Activated CD8-positive, alpha-beta memory T cell treated with anti-CD3 and anti-CD28 coated beads for 4 hours (primary cell): ENCODE measurements at regions not wholly inside any gene's neighbourhood (a gene's known extent, or its start where the extent isn't known, plus 50 kb on each side); places are given as distances from the start of the nearest gene placed in this dataset.

Experiments used
- DNase-seq, 2 donors: peaks; one replicate each; pipeline ENCODE4 v3.0.0-alpha.2; 2020; ENCODE audit warnings: low read depth in 2 of 2

- DNase-seq = no peak
Observed at GRCh38 chr20:48463916-48464315, 363.9 kb downstream of the PREX1 start.

DNA sequence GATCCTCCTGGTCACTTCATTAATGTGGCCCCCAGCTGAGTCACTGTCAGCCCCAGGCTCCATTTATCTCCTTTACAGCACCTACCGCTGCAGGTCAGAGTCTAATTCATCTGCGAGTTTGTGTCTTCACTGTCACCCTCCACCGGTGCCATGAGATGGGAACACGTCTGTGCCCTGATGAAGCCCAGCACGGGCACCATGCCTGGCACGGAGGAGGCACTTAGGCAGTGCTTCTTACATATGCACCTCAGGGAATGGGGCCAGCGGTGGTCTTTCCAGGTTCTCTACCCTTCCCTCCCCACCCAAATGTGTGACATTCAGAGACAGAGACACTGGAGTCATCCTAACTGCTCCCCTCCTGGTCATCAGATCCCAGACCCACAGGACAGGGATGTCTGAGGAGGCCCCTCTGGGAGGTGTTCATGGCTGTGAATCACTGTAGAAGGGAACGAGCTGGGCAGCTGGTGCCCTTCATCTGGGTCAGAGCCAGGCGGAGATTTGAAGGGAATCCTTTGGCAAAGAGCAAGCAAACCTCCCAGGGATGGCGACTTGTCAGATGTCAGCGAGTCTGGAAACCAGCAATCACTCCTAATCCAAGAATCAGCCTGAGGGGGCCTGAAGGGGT lies 364.6 kb downstream of the PREX1 start:
- DNase-seq = no peak

- no peak for DNase-seq
Observed at GRCh38 chr20:48461735-48462119, 366.1 kb downstream of the PREX1 start.

DNA sequence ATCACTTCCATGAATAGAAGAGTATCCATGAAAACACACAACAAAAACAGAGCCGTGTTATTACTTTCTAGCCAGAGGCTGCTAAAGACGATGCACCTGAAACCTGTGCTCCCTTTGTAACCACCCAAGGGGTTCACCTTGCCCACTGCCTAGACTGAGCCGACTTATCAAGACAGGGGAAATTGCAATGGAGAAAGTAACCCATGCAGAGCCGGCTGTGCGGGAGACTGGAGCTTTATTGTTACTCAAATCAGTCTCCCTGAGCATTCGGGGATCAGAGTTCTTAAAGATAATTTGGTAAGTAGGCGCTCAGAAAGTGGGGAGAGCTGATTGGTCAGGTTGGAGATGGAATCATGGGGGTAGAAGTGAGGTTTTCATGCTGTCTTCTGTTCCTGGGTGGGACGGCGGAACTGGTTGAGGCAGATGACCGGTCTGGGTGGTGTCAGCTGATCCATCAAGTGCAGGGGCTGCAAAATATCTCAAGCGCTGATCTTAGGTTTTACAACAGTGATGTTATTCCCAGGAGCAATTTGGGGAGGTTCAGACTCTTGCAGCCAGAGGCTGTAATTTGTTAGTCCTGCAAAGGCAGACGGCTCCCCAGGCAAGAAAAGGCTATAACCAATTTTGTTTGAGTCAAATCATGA lies 366.6 kb downstream of the PREX1 start:
- no peak for DNase-seq

GRCh38 chr20:48460681-48461080 lies 367.1 kb downstream of the PREX1 start:
- no peak for DNase-seq

DNA sequence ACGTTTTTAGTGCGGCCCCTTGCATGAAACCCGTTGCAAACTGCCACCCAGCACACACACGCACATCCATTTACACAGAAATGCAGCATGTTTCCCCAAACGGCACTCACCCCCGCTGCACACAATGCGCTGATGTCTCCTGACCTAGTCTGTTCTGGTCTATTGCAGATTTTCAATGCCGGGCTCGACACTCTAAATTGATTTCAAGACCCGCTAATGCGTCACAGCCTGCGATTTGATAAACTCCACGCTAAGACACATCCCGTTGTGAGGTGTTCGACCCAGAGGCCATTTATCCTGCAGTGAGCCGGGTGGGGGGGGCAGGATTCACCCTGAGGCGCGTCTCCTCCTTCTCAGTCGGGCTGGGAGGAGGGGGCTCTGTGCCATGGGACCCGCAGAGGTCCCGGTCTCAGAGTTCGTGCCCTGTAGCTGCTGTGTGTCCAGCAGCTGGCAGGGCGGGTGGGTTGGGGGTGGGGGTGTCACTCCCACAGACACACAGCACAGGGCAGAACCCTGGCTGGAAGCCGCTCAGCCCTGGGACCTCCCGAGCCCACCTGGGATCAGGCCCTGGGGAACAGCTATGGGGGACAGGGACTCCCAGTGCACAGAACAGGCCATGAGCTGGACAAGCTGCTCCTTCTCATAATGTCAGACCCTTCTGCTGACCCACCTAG lies 367.9 kb downstream of the PREX1 start:
- DNase-seq = no peak

GRCh38 chr20:48458601-48459385 lies 369.0 kb downstream of the PREX1 start:
- no peak for DNase-seq

DNA sequence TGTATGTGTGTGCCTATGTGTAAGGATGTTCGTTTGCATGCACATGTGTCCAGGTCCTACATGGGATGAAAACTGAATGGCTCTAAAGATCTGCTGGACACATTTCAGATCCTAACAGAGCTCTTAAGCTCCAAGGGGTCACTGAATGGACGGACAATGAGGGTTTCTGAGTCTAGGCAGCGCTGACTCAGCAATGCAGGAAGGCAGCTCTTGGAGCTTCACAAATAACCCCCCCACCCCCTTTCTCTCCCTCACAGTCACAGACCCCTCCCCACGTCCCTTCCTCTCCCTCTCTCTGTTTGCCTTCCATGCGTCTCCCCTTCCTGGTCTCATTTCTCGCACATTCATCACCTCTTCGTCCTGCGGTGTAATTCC lies 369.8 kb downstream of the PREX1 start:
- DNase-seq = no peak

- DNase-seq = peak; percentile 4
Observed at GRCh38 chr20:48457193-48458002, 370.4 kb downstream of the PREX1 start.

DNA sequence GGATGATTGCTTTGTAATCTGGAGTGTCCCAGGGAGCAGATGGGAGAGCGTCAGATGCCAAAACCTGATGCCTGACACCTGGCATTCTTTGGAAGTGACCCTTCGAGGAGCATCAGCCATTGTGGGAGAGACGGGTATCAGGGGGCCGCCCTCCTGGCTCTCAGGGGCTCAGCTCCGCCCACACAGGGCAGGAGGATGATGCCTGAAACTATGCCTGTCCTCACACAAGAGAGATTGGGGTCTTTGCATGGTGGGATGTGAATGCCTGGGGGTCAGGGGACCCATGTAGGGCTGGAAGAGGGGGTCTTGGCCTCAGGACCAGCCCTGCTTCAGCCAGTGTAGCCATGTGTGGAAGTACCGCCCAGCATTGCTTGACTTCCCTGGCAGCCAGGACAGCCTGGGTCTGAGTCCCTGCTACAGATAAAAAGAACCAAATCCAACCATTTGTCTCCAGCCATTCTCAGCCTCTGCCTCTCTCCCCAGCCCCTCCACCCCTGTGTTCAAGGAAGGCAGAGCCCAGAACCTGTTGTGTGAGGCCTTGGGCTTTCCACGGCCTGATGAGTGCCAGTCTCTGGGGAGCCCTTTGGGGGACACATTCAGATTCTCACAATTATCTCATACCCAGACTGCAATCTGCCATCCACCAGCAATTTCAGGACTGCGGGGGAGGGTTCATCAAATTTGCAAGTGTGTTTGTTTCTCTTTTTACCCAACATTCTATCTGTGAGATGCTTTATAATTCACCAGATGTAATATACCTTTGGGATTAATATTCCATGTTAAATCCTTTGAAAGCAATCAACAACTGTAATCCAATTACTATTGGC lies 371.2 kb downstream of the PREX1 start:
- no peak for DNase-seq

GRCh38 chr20:48455651-48456365 lies 372.0 kb downstream of the PREX1 start:
- DNase-seq = no peak

- no peak for DNase-seq
Observed at GRCh38 chr20:48454671-48455490, 372.9 kb downstream of the PREX1 start.

DNA sequence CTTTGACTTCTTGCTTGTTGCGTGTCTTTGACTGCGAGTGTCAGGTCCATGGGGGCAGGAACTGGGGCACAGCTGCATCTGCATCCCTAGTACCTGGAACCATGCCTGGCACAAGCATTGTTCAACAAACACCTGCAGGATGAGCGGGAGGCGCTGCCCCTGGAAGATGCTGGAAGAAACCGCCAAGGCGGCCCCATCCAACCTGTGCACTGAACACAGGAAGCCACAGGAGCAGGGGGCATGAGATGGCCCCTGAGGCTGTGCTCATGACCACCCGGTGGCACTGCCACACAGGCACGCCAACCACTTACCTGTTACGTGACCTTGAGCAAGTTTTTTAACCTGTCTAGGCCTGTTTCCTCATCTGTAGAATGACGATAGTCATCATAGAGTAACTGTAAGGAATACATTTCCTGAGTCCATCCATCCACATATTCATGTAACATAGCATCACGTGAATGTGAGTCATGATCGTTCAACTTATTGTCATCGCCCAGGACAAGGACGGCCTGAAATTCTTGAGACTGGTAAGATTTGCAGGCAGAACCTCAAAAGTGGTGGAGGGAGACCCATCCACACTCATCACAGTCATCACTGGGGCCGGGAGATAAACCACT lies 374.2 kb downstream of the PREX1 start:
- DNase-seq = no peak

- DNase-seq = no peak
Observed at GRCh38 chr20:48451401-48451800, 376.4 kb downstream of the PREX1 start.

DNA sequence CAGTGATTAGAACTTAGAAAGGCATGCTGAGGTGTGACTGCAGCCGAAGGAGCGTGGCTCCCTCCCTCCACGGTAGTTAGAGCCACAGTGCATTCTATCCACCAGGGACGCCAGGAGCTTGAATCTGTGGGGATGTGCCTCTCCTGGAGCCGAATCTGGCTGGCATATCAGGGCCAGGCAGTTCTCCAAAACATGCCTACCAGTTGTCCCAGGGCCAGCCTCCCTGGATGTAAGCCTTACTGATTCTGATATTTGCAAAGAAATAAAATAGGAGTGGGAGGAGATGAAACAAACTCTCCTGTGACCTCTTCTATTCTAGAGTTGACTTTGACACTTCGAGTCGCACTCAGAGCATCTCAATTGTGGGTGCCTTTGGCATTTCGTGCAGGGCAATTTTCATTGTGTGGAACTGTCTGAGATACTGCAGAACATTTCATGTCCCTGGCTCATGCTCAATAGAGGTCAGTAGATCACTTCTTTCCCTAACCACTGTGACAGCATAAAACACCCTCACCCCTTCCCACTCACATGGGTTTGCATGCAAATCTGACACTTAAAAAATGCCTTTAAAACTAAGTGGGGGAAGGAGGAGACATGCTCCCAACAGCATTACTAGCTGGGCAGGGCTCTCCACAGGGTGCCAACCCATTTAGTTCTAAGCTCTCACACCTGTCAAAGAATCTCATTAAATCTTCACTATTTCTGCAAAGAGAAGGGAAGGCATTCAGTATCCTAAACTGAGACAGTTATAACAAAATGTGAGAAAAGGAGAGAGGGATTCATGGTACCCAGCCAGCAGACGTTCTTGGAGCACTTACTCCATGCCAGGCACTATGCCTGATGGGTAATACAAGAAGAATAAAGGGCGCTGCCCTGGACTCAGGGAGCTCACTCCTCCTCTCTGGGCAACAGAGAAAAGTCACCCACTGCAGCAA lies 378.9 kb downstream of the PREX1 start:
- no peak for DNase-seq

DNA sequence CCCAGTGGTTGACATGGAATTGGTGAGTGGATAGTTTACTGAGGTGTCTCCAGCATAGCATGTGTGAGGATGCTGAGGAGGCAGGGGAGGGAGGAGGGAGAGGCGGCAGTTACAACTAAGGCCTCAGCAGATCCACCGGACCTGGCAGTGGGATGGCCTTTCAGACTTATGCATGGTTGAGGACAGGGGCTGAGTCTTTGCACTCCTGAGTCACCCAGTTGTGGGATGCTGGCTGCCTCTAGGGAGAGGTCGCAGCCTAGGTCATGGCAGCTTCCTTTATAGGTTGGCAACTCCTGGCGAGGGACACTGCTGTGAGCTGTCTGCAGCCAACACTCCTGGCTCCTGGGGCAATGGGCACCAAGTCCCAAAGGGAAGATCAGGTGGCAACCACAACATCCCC lies 380.3 kb downstream of the PREX1 start:
- no peak for DNase-seq

GRCh38 chr20:48445827-48446226 lies 382.0 kb downstream of the PREX1 start:
- DNase-seq = no peak

- DNase-seq = no peak
Observed at GRCh38 chr20:48444249-48444648, 383.6 kb downstream of the PREX1 start.
